ENCODE measurements at regions not wholly inside any gene's neighbourhood (a gene's known extent, or its start where the extent isn't known, plus 50 kb on each side); places are given as distances from the start of the nearest gene placed in this dataset.
"Not testable (repeated sequence)": the region's sequence is repeated elsewhere in the genome, so short reads cannot be mapped to it uniquely, and the experiment has no call there.

DNA sequence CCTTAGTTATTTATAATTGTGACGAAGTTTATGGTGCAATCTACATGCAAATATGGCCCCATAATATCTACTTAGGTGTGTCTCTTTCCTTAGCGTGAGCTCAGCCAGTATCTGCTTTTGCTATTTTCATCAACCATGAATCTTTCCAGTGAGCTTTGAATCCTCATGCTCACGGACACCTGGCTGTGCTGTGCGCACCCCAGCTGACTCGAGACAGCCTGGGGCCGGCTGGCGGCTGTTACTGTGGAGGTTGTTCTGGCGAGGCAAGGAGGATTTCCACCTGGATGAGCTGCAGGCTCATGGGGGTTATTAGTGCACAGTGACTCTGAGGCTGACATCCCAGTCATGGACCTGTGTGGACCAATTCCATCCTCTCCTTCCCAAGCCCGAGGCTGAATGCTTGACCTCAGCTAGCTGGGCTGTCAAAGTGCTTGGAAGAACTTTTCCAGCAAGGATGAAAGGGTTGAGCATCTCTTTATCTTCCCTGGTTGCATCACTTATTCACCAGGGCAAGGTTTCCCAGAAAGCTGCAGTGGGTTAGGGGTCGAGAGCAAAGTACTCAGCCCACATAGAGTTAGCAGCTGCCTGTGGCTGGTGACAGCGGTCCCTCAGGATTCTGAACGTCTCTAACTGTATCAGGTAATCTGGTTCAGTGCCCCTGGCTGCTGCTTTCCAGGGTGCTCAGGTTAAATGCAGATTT is 141.7 kb downstream of the ARL4C start:
- no peaks in the 10 kb centered on the region for H3K27me3 ChIP-seq (ENCODE audit: control insufficient read depth in 1 of 2, insufficient read depth in 2 of 2, low read length in 2 of 2)
- peaks cover 0 to 3% of the 10 kb centered on the region in 2 donors for H3K9me3 ChIP-seq (ENCODE audit: control insufficient read depth in 2 of 2, insufficient read depth in 1 of 2, low read depth in 1 of 2, low read length in 1 of 2)
- H3K27ac ChIP-seq (ENCODE audit: low read depth in 2 of 2, low read length in 1 of 2) = no peak overlapping the region
- no peaks in the 10 kb centered on the region for H3K4me1 ChIP-seq (ENCODE audit: control insufficient read depth in 2 of 2, insufficient read depth in 2 of 2, low read length in 1 of 2)
- H3K4me3 ChIP-seq (ENCODE audit: low read depth in 1 of 2, low read length in 2 of 2) = no peak overlapping the region
- WGBS, 2 donors = 54 to 56% methylated on average over 12 of the region's 12 CpGs
- H3K36me3 ChIP-seq (ENCODE audit: control insufficient read depth in 2 of 2, insufficient read depth in 2 of 2, low read length in 1 of 2) = no peaks in the 10 kb centered on the region

DNA sequence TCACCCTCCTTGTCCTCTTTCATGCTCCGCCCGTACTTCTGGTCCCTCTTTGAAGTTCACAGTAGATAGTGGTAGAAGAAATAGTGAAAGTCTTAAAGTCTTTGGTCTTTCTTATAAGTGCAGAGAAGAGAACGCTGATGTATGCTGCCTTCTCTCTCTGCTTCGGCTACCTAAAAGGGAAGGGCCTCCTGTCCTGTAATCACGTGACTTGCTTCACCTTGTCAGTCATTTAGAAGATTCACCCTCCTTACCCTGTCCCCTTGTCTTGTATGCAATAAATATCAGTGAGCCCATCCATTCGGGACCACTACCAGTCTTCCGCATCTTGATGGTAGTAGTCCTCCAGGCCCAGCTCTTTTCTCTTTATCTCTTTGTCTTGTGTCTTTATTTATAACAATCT is 144.6 kb downstream of the ARL4C start:
- H3K4me1 ChIP-seq (ENCODE audit: control insufficient read depth in 2 of 2, insufficient read depth in 2 of 2, low read length in 1 of 2) = no peaks in the 10 kb centered on the region
- no peak overlapping the region for H3K4me3 ChIP-seq (ENCODE audit: low read depth in 1 of 2, low read length in 2 of 2)
- H3K27me3 ChIP-seq (ENCODE audit: control insufficient read depth in 1 of 2, insufficient read depth in 2 of 2, low read length in 2 of 2) = no peaks in the 10 kb centered on the region
- no peak overlapping the region for H3K27ac ChIP-seq (ENCODE audit: low read depth in 2 of 2, low read length in 1 of 2)
- peaks cover 0 to 3% of the 10 kb centered on the region in 2 donors for H3K9me3 ChIP-seq (ENCODE audit: control insufficient read depth in 2 of 2, insufficient read depth in 1 of 2, low read depth in 1 of 2, low read length in 1 of 2)
- no peaks in the 10 kb centered on the region for H3K36me3 ChIP-seq (ENCODE audit: control insufficient read depth in 2 of 2, insufficient read depth in 2 of 2, low read length in 1 of 2)
- WGBS, 2 donors = 97 to 98% methylated on average over 7 of the region's 7 CpGs

DNA sequence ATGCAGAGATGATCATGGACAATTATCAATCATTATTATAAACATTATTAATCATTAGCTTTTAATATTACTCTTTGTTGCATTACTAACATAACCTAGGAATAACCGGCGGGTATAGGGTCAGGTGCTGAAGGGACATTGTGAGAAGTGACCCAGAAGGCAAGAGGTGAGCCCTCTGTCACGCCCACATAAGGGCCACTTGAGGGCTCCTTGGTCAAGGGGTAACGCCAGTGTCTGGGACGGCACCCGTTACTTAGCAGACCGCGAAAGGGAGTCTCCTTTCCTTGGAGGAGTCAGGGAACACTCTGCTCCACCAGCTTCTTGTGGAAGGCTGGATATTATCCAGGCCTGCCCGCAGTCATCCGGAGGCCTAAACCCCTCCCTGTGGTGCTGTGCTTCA is 145.0 kb downstream of the ARL4C start:
- H3K4me1 ChIP-seq (ENCODE audit: control insufficient read depth in 2 of 2, insufficient read depth in 2 of 2, low read length in 1 of 2); H3K4me3 ChIP-seq (ENCODE audit: low read depth in 1 of 2, low read length in 2 of 2); H3K9me3 ChIP-seq (ENCODE audit: control insufficient read depth in 2 of 2, insufficient read depth in 1 of 2, low read depth in 1 of 2, low read length in 1 of 2); H3K27me3 ChIP-seq (ENCODE audit: control insufficient read depth in 1 of 2, insufficient read depth in 2 of 2, low read length in 2 of 2); H3K36me3 ChIP-seq (ENCODE audit: control insufficient read depth in 2 of 2, insufficient read depth in 2 of 2, low read length in 1 of 2); H3K27ac ChIP-seq (ENCODE audit: low read depth in 2 of 2, low read length in 1 of 2): not testable (repeated sequence)
- WGBS, 2 donors = 97 to 98% methylated on average over 10 of the region's 10 CpGs

GRCh38 chr2:234348081-234348480 is 148.8 kb downstream of the ARL4C start:
- no peak overlapping the region for H3K27ac ChIP-seq (ENCODE audit: low read depth in 2 of 2, low read length in 1 of 2)
- 78 to 79% methylated on average over 9 of the region's 9 CpGs for WGBS, 2 donors

DNA sequence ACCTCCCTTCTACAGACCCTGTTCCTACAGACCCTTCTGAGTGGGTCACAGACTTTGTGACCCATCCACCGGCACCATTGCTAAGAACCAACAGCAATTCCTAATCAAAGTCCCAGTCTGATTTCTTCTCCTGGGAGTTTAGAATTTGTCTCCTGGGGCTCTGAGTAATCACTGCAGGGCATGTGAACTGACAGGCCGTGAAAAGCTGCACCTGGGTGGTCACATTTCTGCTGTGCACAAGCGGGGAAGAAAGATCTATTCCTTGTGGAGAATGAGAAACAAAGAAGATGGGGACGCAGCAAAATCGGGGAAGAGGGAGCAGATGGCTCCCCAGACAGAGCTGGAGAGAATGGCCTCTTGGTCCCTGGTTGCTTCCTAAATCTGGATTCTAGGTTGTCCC is 151.0 kb downstream of the ARL4C start:
- Histone ChIP-seq H3K36me3 (ENCODE audit: control insufficient read depth in 2 of 2, insufficient read depth in 2 of 2, low read length in 1 of 2) (no peaks in the 10 kb centered on the region), H3K4me1 (ENCODE audit: control insufficient read depth in 2 of 2, insufficient read depth in 2 of 2, low read length in 1 of 2) (no peaks in the 10 kb centered on the region), H3K4me3 (ENCODE audit: low read depth in 1 of 2, low read length in 2 of 2) (no peak overlapping the region), H3K27me3 (ENCODE audit: control insufficient read depth in 1 of 2, insufficient read depth in 2 of 2, low read length in 2 of 2) (no peaks in the 10 kb centered on the region), H3K9me3 (ENCODE audit: control insufficient read depth in 2 of 2, insufficient read depth in 1 of 2, low read depth in 1 of 2, low read length in 1 of 2) (no peaks in the 10 kb centered on the region), H3K27ac (ENCODE audit: low read depth in 2 of 2, low read length in 1 of 2) (no peak overlapping the region)
- 91 to 92% methylated on average over 5 of the region's 5 CpGs for WGBS, 2 donors

More at GRCh38 chr2:234348081-234348480, 148.8 kb downstream of the ARL4C start:
- Histone ChIP-seq H3K9me3 (ENCODE audit: control insufficient read depth in 2 of 2, insufficient read depth in 1 of 2, low read depth in 1 of 2, low read length in 1 of 2) (peaks cover 0 to 3% of the 10 kb centered on the region in 2 donors), H3K36me3 (ENCODE audit: control insufficient read depth in 2 of 2, insufficient read depth in 2 of 2, low read length in 1 of 2) (no peaks in the 10 kb centered on the region), H3K4me3 (ENCODE audit: low read depth in 1 of 2, low read length in 2 of 2) (no peak overlapping the region), H3K4me1 (ENCODE audit: control insufficient read depth in 2 of 2, insufficient read depth in 2 of 2, low read length in 1 of 2) (no peaks in the 10 kb centered on the region), H3K27me3 (ENCODE audit: control insufficient read depth in 1 of 2, insufficient read depth in 2 of 2, low read length in 2 of 2) (no peaks in the 10 kb centered on the region)

DNA sequence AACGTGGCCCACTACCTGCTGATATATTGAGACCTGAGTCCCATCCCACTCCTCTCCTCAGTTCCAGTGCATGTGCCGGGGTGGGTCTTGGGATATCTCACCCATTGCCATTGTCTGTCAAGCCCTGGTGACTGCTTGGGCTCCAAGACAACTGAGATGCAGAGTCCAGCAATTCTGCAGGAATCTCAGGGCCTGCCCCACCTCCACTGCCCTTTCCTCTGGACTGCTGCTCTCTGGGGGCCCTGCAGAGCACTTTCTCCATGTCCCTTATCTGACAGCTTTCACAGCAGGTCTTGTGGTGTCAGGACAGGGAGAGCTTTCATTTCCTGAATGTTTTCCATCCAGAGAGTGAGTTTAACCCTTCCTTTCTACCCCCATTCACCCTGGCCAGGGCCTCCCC is 152.9 kb downstream of the ARL4C start:
- Histone ChIP-seq H3K27ac (ENCODE audit: low read depth in 2 of 2, low read length in 1 of 2) (no peak overlapping the region), H3K27me3 (ENCODE audit: control insufficient read depth in 1 of 2, insufficient read depth in 2 of 2, low read length in 2 of 2) (no peaks in the 10 kb centered on the region), H3K36me3 (ENCODE audit: control insufficient read depth in 2 of 2, insufficient read depth in 2 of 2, low read length in 1 of 2) (no peaks in the 10 kb centered on the region), H3K4me1 (ENCODE audit: control insufficient read depth in 2 of 2, insufficient read depth in 2 of 2, low read length in 1 of 2) (no peaks in the 10 kb centered on the region), H3K9me3 (ENCODE audit: control insufficient read depth in 2 of 2, insufficient read depth in 1 of 2, low read depth in 1 of 2, low read length in 1 of 2) (no peaks in the 10 kb centered on the region), H3K4me3 (ENCODE audit: low read depth in 1 of 2, low read length in 2 of 2) (no peak overlapping the region)
- WGBS, 2 donors = 81 to 88% methylated on average over 2 of the region's 2 CpGs

- Histone ChIP-seq H3K4me3 (ENCODE audit: low read depth in 1 of 2, low read length in 2 of 2) (no peak overlapping the region), H3K4me1 (ENCODE audit: control insufficient read depth in 2 of 2, insufficient read depth in 2 of 2, low read length in 1 of 2) (no peaks in the 10 kb centered on the region), H3K27ac (ENCODE audit: low read depth in 2 of 2, low read length in 1 of 2) (no peak overlapping the region), H3K27me3 (ENCODE audit: control insufficient read depth in 1 of 2, insufficient read depth in 2 of 2, low read length in 2 of 2) (no peaks in the 10 kb centered on the region), H3K9me3 (ENCODE audit: control insufficient read depth in 2 of 2, insufficient read depth in 1 of 2, low read depth in 1 of 2, low read length in 1 of 2) (no peaks in the 10 kb centered on the region), H3K36me3 (ENCODE audit: control insufficient read depth in 2 of 2, insufficient read depth in 2 of 2, low read length in 1 of 2) (no peaks in the 10 kb centered on the region)
- 70 to 77% methylated on average over 1 of the region's 1 CpG for WGBS, 2 donors
Measured at GRCh38 chr2:234343372-234343771, 153.5 kb downstream of the ARL4C start.

DNA sequence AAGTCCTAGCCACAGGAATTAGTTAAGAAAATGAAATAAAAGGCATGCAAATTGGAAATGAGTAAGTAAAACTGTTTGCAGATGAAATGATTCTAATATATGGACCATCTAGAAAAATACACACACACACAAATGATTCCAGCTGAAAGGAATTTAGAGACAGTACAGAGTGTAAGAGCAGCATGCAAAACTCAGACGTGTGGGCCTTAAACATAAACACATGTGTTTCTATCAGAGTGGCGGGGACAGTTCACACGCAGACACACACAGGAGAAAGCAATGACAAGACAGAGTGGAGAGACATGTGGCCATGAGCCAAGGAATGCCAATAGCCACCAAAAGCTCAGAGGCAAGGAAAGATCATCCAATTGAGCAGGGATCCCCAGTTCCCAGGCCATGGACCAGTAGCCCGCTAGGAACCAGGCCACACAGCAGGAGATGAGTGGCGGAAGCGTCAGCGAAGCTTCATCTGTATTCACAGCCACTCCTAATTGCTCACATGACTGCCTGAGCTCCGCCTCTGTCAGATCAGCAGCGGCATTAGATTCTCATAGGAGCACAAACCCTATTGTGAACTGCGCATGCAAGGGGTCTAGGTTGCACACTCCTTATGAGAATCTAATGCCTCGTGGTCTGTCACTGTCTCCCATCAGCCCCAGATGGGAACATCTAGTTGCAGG is 155.4 kb downstream of the ARL4C start:
- 89 to 94% methylated on average over 11 of the region's 11 CpGs for WGBS, 2 donors
- Histone ChIP-seq H3K27me3 (ENCODE audit: control insufficient read depth in 1 of 2, insufficient read depth in 2 of 2, low read length in 2 of 2) (no peaks in the 10 kb centered on the region), H3K36me3 (ENCODE audit: control insufficient read depth in 2 of 2, insufficient read depth in 2 of 2, low read length in 1 of 2) (no peaks in the 10 kb centered on the region), H3K9me3 (ENCODE audit: control insufficient read depth in 2 of 2, insufficient read depth in 1 of 2, low read depth in 1 of 2, low read length in 1 of 2) (no peaks in the 10 kb centered on the region), H3K4me3 (ENCODE audit: low read depth in 1 of 2, low read length in 2 of 2) (no peak overlapping the region), H3K4me1 (ENCODE audit: control insufficient read depth in 2 of 2, insufficient read depth in 2 of 2, low read length in 1 of 2) (no peaks in the 10 kb centered on the region), H3K27ac (ENCODE audit: low read depth in 2 of 2, low read length in 1 of 2) (no peak overlapping the region)

GRCh38 chr2:234339501-234339900 is 157.4 kb downstream of the ARL4C start:
- Histone ChIP-seq H3K4me3 (ENCODE audit: low read depth in 1 of 2, low read length in 2 of 2) (no peak overlapping the region), H3K27ac (ENCODE audit: low read depth in 2 of 2, low read length in 1 of 2) (no peak overlapping the region), H3K27me3 (ENCODE audit: control insufficient read depth in 1 of 2, insufficient read depth in 2 of 2, low read length in 2 of 2) (no peaks in the 10 kb centered on the region), H3K9me3 (ENCODE audit: control insufficient read depth in 2 of 2, insufficient read depth in 1 of 2, low read depth in 1 of 2, low read length in 1 of 2) (no peaks in the 10 kb centered on the region), H3K36me3 (ENCODE audit: control insufficient read depth in 2 of 2, insufficient read depth in 2 of 2, low read length in 1 of 2) (no peaks in the 10 kb centered on the region), H3K4me1 (ENCODE audit: control insufficient read depth in 2 of 2, insufficient read depth in 2 of 2, low read length in 1 of 2) (peaks cover 4 to 8% of the 10 kb centered on the region in 2 donors)
- WGBS, 2 donors = 83 to 90% methylated on average over 5 of the region's 5 CpGs

GRCh38 chr2:234339011-234339410 is 157.9 kb downstream of the ARL4C start:
- H3K36me3 ChIP-seq (ENCODE audit: control insufficient read depth in 2 of 2, insufficient read depth in 2 of 2, low read length in 1 of 2) = no peaks in the 10 kb centered on the region
- no peak overlapping the region for H3K4me3 ChIP-seq (ENCODE audit: low read depth in 1 of 2, low read length in 2 of 2)
- H3K27me3 ChIP-seq (ENCODE audit: control insufficient read depth in 1 of 2, insufficient read depth in 2 of 2, low read length in 2 of 2) = no peaks in the 10 kb centered on the region
- WGBS, 2 donors = 90 to 100% methylated on average over 2 of the region's 2 CpGs
- H3K4me1 ChIP-seq (ENCODE audit: control insufficient read depth in 2 of 2, insufficient read depth in 2 of 2, low read length in 1 of 2) = peaks cover 4 to 8% of the 10 kb centered on the region in 2 donors
- H3K9me3 ChIP-seq (ENCODE audit: control insufficient read depth in 2 of 2, insufficient read depth in 1 of 2, low read depth in 1 of 2, low read length in 1 of 2) = no peaks in the 10 kb centered on the region
- H3K27ac ChIP-seq (ENCODE audit: low read depth in 2 of 2, low read length in 1 of 2) = no peak overlapping the region

Measured in esophagus (tissue), 2 donors.